Gastroesophageal sphincter (tissue), 3 donors: ENCODE measurements at regions not wholly inside any gene's neighbourhood (a gene's known extent, or its start where the extent isn't known, plus 50 kb on each side); places are given as distances from the start of the nearest gene placed in this dataset.

ENCODE experiments used
- POLR2AphosphoS5 ChIP-seq: sonication (generic); formaldehyde crosslinking; IDR thresholded peaks from one replicate; pipeline ENCODE4 v1.6.1; 2017; ENCODE audit warnings: antibody characterized with exemption
- TF ChIP-seq, protein P1 (sequence below), 4 experiments: fragments of 200-600 bp in 2 of 4; fragments of 450-650 bp in 2 of 4; sonication (generic) in 1 of 4; IDR thresholded peaks; one replicate each; pipeline ENCODE4 v1.5.1; 2017 to 2019; ENCODE audit warnings: antibody characterized with exemption in 4 of 4, mild to moderate bottlenecking in 2 of 4, moderate library complexity in 2 of 4

DNA sequence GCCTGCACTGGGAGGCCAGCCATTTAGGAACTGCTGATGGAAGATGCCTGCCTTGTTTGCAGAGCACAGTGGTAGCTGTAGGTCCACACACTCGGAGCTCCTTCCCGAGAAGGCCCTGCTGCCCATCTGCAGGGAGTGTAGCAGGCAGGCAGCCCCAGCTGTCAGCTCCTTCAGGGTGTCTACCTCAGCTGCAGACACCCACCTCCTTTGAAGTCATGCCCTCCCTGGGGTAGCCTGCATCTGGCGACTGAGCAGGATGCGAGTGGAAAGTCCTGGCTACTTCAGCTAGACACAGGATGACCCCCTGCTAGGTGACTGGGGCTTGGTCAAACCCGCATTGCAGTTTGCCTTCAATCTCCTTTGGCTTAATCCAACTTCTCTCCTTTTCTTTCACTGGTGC lies 93.2 kb upstream of the TLE3 start:
- TF ChIP-seq POLR2AphosphoS5: no peak
- TF ChIP-seq, protein P1, sequence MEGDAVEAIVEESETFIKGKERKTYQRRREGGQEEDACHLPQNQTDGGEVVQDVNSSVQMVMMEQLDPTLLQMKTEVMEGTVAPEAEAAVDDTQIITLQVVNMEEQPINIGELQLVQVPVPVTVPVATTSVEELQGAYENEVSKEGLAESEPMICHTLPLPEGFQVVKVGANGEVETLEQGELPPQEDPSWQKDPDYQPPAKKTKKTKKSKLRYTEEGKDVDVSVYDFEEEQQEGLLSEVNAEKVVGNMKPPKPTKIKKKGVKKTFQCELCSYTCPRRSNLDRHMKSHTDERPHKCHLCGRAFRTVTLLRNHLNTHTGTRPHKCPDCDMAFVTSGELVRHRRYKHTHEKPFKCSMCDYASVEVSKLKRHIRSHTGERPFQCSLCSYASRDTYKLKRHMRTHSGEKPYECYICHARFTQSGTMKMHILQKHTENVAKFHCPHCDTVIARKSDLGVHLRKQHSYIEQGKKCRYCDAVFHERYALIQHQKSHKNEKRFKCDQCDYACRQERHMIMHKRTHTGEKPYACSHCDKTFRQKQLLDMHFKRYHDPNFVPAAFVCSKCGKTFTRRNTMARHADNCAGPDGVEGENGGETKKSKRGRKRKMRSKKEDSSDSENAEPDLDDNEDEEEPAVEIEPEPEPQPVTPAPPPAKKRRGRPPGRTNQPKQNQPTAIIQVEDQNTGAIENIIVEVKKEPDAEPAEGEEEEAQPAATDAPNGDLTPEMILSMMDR (IDR thresholded peaks at IDR 0.05): no peak
